T1000 (cell line): ENCODE measurements at regions not wholly inside any gene's neighbourhood (a gene's known extent, or its start where the extent isn't known, plus 50 kb on each side); places are given as distances from the start of the nearest gene placed in this dataset.

ENCODE experiments used
- DNase-seq: peaks from one replicate; lab custom pipeline; 2025; ENCODE audit warnings: mixed read lengths; lab: John Stamatoyannopoulos, UW

- DNase-seq, result no peak
Observed at GRCh38 chr6:141677598-141678211, 455.0 kb upstream of the GJE1 start.

GRCh38 chr6:141675957-141676356, 456.8 kb upstream of the GJE1 start:
- no peak for DNase-seq

GRCh38 chr6:141669141-141669540, 463.6 kb upstream of the GJE1 start:
- no peak for DNase-seq

GRCh38 chr6:141667580-141668309, 465.0 kb upstream of the GJE1 start:
- DNase-seq, result no peak

- DNase-seq, result no peak
Observed at GRCh38 chr6:141666187-141666586, 466.5 kb upstream of the GJE1 start.

- DNase-seq, result no peak
Observed at GRCh38 chr6:141664744-141665143, 468.0 kb upstream of the GJE1 start.

GRCh38 chr6:141659582-141659981, 473.1 kb upstream of the GJE1 start:
- no peak for DNase-seq

- no peak for DNase-seq
Observed at GRCh38 chr6:141658696-141659095, 474.0 kb upstream of the GJE1 start.

- DNase-seq, result no peak
Observed at GRCh38 chr6:141657812-141658211, 474.9 kb upstream of the GJE1 start.

GRCh38 chr6:141653590-141653989, 479.1 kb upstream of the GJE1 start:
- DNase-seq, result no peak

GRCh38 chr6:141641951-141642350, 490.8 kb upstream of the GJE1 start:
- no peak for DNase-seq

GRCh38 chr6:141641406-141641805, 491.3 kb upstream of the GJE1 start:
- DNase-seq, result no peak

GRCh38 chr6:141635621-141636020, 497.1 kb upstream of the GJE1 start:
- DNase-seq, result no peak

GRCh38 chr6:141634269-141634668, 498.5 kb upstream of the GJE1 start:
- DNase-seq, result no peak

- DNase-seq, result no peak
Observed at GRCh38 chr6:141624301-141624700, 508.4 kb upstream of the GJE1 start.

GRCh38 chr6:141618180-141618581, 514.5 kb upstream of the GJE1 start:
- DNase-seq, result no peak

- no peak for DNase-seq
Observed at GRCh38 chr6:141610741-141611140, 522.0 kb upstream of the GJE1 start.

GRCh38 chr6:141607956-141608355, 524.8 kb upstream of the GJE1 start:
- peak; percentile 29 for DNase-seq

- DNase-seq, result no peak
Observed at GRCh38 chr6:141598487-141598886, 534.2 kb upstream of the GJE1 start.

GRCh38 chr6:141594874-141595273, 537.9 kb upstream of the GJE1 start:
- DNase-seq, result no peak

- no peak for DNase-seq
Observed at GRCh38 chr6:141593311-141593710, 539.4 kb upstream of the GJE1 start.

- DNase-seq, result no peak
Observed at GRCh38 chr6:141587482-141588266, 545.1 kb upstream of the GJE1 start.

- DNase-seq, result peak; percentile 18
Observed at GRCh38 chr6:141580988-141581552, 551.7 kb upstream of the GJE1 start.
